ENCODE measurements at regions not wholly inside any gene's neighbourhood (a gene's known extent, or its start where the extent isn't known, plus 50 kb on each side); places are given as distances from the start of the nearest gene placed in this dataset.

- TF ChIP-seq CTCF (IDR thresholded peaks at IDR 0.05) (no peak), POLR2A (IDR thresholded peaks at IDR 0.05) (no peak)
Observed at GRCh38 chr2:52821631-52822030, 946.0 kb upstream of the CHAC2 start.

Data from lower leg skin (tissue), 3 donors.